Pancreas (tissue), 10 donors: ENCODE measurements at regions not wholly inside any gene's neighbourhood (a gene's known extent, or its start where the extent isn't known, plus 50 kb on each side); places are given as distances from the start of the nearest gene placed in this dataset.

ENCODE experiments used
- ATAC-seq, 4 donors: fragments of 200-7000 bp; cut with Tn5 transposase; one replicate each; pipeline versions ENCODE4 v1.8.0 to v1.9.1; 2020; ENCODE audit warnings: mild to moderate bottlenecking in 4 of 4, moderate library complexity in 4 of 4
- DNase-seq, 6 donors: peaks; one replicate each; pipeline ENCODE4 v3.0.0-alpha.2; 2020
- FAIRE-seq: peaks from 2 replicates; lab custom pipeline; 2012; peaks lifted over from hg19 to GRCh38; lab: Jason Lieb, UNC
- H3K27ac ChIP-seq, 4 donors: fragments of 200-600 bp; sonication (generic); 1 replicate in 3 of 4; 2 replicates in 1 of 4; pipeline versions ENCODE4 v1.5.0 to v1.8.0; 2020
- H3K27me3 ChIP-seq, 4 donors: fragments of 200-600 bp; one replicate each; pipeline ENCODE4 v1.8.0; 2021
- H3K36me3 ChIP-seq, 3 donors: fragments of 200-600 bp; sonication (generic) in 1 of 3; one replicate each; pipeline versions ENCODE4 v1.5.0 to v1.8.0; 2020 to 2021
- H3K4me1 ChIP-seq, 3 donors: fragments of 200-600 bp; one replicate each; pipeline ENCODE4 v1.8.0; 2021
- H3K4me3 ChIP-seq, 4 donors: fragments of 200-600 bp; sonication (generic) in 2 of 4; one replicate each; pipeline versions ENCODE4 v1.5.0 to v1.8.0; 2020 to 2021
- H3K9me3 ChIP-seq, 4 donors: fragments of 200-600 bp; one replicate each; pipeline ENCODE4 v1.8.0; 2021
- CTCF ChIP-seq, 4 donors: fragments of 200-600 bp; sonication (generic) in 3 of 4; IDR thresholded peaks; one replicate each; pipeline versions ENCODE4 v1.5.0 to v1.8.0; 2021; ENCODE audit warnings: antibody characterized with exemption in 4 of 4
- WGBS, 2 donors: extraction: QIAGEN DNeasy Blood & Tissue Kit; methylation state at CpG; one replicate each; pipeline ENCODE4 v1.1.7; 2013; 5-methylcytosine and 5-hydroxymethylcytosine counted together
- intact Hi-C, 3 donors: fragments of 100-400 bp; cut with DNase I; formaldehyde crosslinking; loops; one replicate each; pipeline versions ENCODE4 v1.11.1 to v1.14.2; 2022
- donor health status: healthy with polysubstance abuse.
- donor health status: DM: no; HTN: no; CAD: no; lungs with moderate emphysema.
- donor health status: DM: no; HTN: no; CAD: no.
- donor health status: control.
- donor health status: control.
- donor health status: Bipolar disorder and iron deficiency.
- donor health status: DM: yes; HTN: yes; CAD: no.
- donor health status: DM: no; HTN: no; CAD: no.
- donor health status: DM: no; HTN: no; CAD: no.
- donor health status: DM: yes; HTN: yes; CAD: no.

DNA sequence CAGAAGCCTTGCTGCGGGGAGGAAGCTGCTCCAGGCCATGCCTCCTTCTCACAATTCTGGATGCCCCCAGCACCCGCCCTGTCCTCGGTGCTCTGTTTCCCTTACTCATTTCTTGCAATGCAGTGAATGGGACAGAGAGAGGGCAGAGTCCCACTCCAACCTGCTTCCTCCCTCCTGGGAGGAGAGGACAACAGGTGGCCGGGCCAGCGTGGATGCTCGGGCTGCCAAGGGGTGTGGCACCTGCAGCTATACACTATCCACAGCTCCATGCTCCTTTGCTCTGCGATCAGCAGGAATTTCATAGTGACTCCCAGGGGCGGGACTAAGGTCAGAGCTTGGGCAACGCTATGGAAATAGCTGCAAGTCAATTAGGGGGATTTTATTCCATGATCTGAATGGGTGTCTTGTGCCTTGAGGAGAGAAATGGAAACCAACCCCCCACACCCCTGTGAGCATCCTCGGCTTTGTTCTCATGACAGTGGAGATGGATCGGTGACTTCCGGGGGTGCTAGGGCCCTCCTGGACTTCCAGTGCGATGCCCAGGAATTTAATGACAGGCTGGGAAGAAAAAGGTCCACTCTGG is 192.5 kb downstream of the MYLK4 start:
- intact Hi-C loops, result no loop called here
- no peaks in the 10 kb centered on the region for H3K9me3 ChIP-seq
- H3K4me1 ChIP-seq, result no peaks in the 10 kb centered on the region
- H3K27ac ChIP-seq, result no peak overlapping the region
- no peak for DNase-seq
- no peak for ATAC-seq
- no peak for TF ChIP-seq CTCF (IDR thresholded peaks at IDR 0.05)
- no peaks in the 10 kb centered on the region for H3K36me3 ChIP-seq
- 77 to 82% methylated on average over 13 of the region's 13 CpGs for WGBS, 2 donors
- no peaks in the 10 kb centered on the region for H3K27me3 ChIP-seq
- no peak for FAIRE-seq
- H3K4me3 ChIP-seq, result no peak overlapping the region

DNA sequence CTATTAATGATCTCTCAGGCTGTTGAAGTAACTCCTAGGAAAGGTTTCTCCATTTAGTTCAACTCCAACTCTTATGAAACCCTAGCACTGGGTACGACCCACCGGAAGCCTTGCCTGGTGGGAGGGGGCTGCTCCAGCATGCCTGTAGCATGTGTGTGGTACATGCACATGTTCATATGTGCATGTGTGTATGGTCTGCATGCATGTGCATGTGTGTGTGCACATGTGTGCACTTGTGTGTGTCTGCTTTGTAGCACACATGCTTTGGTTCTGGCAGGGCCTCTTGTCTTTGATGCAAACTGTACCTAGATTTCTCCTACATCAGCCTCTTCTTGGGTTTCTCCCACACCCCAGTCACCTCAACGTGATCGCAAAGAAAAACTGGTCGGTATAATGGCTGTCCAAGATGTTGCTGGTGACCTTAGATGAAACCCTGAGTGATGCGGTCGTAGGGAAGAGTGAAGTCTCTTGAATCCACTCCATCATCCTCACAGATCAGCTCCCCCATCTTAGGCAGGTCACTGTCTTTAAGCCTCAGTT is 193.5 kb downstream of the MYLK4 start:
- Histone ChIP-seq H3K4me1 (no peaks in the 10 kb centered on the region), H3K36me3 (no peaks in the 10 kb centered on the region), H3K4me3 (no peak overlapping the region), H3K9me3 (no peaks in the 10 kb centered on the region), H3K27me3 (no peaks in the 10 kb centered on the region), H3K27ac (no peak overlapping the region)
- intact Hi-C loops, result no loop called here
- 82 to 90% methylated on average over 7 of the region's 7 CpGs for WGBS, 2 donors
- DNase-seq, result no peak
- ATAC-seq, result no peak
- no peak for FAIRE-seq
- no peak for TF ChIP-seq CTCF (IDR thresholded peaks at IDR 0.05)

GRCh38 chr6:2556761-2557160 is 194.0 kb downstream of the MYLK4 start:
- H3K27me3 ChIP-seq, result no peaks in the 10 kb centered on the region
- intact Hi-C loops, result no loop called here
- H3K27ac ChIP-seq, result no peak overlapping the region
- no peaks in the 10 kb centered on the region for H3K9me3 ChIP-seq
- H3K36me3 ChIP-seq, result no peaks in the 10 kb centered on the region
- TF ChIP-seq CTCF (IDR thresholded peaks at IDR 0.05), result no peak
- no peak for FAIRE-seq
- WGBS, 2 donors, result 88 to 94% methylated on average over 5 of the region's 5 CpGs
- H3K4me3 ChIP-seq, result no peak overlapping the region
- no peak for DNase-seq
- H3K4me1 ChIP-seq, result no peaks in the 10 kb centered on the region
- no peak for ATAC-seq

DNA sequence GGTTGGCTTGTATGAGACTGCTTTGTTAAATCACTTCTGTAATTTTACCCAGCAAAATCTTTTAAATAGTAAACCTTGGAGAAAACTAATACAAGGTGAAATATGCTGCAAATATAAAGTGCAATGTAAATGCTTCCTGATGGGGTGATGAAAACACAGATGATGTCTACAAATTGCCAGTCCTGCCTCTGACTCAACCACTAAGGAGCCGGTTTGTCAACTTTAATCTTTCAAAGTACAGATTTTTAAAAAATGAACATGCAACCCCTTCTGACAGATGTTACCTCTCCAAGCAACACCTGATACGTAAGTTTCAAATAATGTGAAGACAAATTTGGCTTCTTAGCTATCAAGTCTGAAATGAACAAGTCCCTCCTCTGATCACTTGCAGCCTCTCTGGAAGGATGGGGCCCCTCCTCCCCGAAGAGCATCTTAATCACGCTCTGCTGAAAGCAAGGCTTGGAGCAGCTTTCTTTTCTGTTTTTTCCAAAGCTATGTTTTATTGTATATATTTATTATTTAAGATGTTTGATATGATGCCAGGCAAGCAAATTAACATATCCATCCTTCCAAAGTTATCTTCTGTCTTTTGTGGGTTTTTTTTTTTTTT is 196.0 kb downstream of the MYLK4 start:
- no peak for DNase-seq
- 51 to 74% methylated on average over 4 of the region's 4 CpGs for WGBS, 2 donors
- no peak overlapping the region for H3K27ac ChIP-seq
- H3K4me3 ChIP-seq, result no peak overlapping the region
- no peaks in the 10 kb centered on the region for H3K27me3 ChIP-seq
- no peak for ATAC-seq
- H3K9me3 ChIP-seq, result no peaks in the 10 kb centered on the region
- FAIRE-seq, result no peak
- intact Hi-C loops, result no loop called here
- H3K36me3 ChIP-seq, result no peaks in the 10 kb centered on the region
- no peak for TF ChIP-seq CTCF (IDR thresholded peaks at IDR 0.05)
- no peaks in the 10 kb centered on the region for H3K4me1 ChIP-seq

DNA sequence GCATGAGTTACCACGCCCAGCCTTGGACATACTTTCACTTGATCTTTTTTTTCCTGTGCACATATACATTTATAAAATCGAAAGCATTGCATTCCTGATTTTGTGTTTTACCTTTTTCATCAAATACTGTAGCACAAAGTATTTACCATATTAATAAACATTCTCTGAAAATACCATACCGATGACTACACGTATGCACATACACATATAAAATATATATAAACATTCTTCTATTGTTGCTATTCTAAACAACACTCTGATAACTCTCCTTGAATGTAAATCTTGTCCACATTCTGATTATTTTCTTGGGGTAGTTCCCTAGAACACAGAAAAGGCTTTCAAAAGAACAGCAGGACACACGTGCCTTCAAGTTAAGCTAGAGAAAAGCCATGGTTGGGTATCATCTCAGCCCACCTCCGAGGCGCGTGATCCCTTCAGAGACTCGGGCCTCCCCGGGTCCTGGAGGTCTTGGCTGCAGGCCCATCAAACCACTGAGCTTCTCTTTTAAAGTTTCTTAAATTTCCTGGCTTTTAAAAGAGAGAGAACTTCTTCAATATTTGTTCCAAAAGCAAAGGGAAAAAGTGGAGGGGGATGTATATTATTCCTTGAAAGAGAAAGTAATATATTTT is 198.1 kb downstream of the MYLK4 start:
- ATAC-seq, result no peak
- no peak for TF ChIP-seq CTCF (IDR thresholded peaks at IDR 0.05)

More for the DNA sequence above, 198.1 kb downstream of the MYLK4 start:
- no peaks in the 10 kb centered on the region for H3K4me1 ChIP-seq
- H3K27me3 ChIP-seq, result no peaks in the 10 kb centered on the region
- DNase-seq (no peak), FAIRE-seq (no peak)
- H3K4me3 ChIP-seq, result no peak overlapping the region
- no peak overlapping the region for H3K27ac ChIP-seq
- intact Hi-C loops, result no loop called here
- WGBS, 2 donors, result 65 to 84% methylated on average over 10 of the region's 10 CpGs
- no peaks in the 10 kb centered on the region for H3K36me3 ChIP-seq
- no peaks in the 10 kb centered on the region for H3K9me3 ChIP-seq
